ENCODE measurements at regions not wholly inside any gene's neighbourhood (a gene's known extent, or its start where the extent isn't known, plus 50 kb on each side); places are given as distances from the start of the nearest gene placed in this dataset.

DNA sequence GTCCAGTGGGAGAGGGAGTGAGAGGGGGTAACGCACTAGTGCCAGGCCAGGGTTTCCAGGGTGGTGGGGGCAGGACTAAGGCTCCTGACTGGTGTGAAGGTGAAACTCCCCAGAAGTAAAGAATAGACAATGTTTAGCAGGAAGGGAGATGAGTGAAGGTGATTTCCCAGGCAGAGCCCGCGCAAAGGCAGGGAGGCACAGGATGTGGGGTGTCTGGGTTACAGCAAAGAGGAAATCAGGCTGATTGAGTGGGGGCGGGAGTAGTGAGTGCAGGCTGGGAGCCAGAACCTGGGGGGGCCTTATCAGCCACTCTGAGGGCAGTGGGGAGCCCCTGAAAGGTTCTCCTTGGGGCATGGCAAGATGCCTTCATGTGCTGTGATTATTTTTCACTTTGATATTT is 167.5 kb downstream of the UTP18 start:
- Histone ChIP-seq H3K27me3 (ENCODE audit: control insufficient read depth in 2 of 2, insufficient read depth in 2 of 2, low read length in 2 of 2) (no peaks in the 10 kb centered on the region), H3K9ac (ENCODE audit: insufficient read depth in 1 of 2, low read depth in 2 of 2, low read length in 2 of 2) (no peak overlapping the region), H3K27ac (ENCODE audit: extremely low read depth, low read depth, low read length) (no peak overlapping the region), H3K4me2 (ENCODE audit: insufficient read depth, low read length) (no peak overlapping the region), H3K9me1 (ENCODE audit: control insufficient read depth, insufficient read depth, low read length) (no peaks in the 10 kb centered on the region), H3K36me3 (ENCODE audit: control insufficient read depth, insufficient read depth, low read length) (no peaks in the 10 kb centered on the region), H3K9me3 (replicated peaks; ENCODE audit: control insufficient read depth, insufficient read depth, low read depth, low read length) (no peaks in the 10 kb centered on the region), H3K4me1 (replicated peaks in 1 of 2; ENCODE audit: control insufficient read depth in 2 of 2, insufficient read depth in 2 of 2, low read length in 2 of 2) (no peaks in the 10 kb centered on the region; a peak in 1 of 5 replicates), H2AFZ (ENCODE audit: low read depth, low read length) (no peak overlapping the region), H4K20me1 (replicated peaks; ENCODE audit: control insufficient read depth, insufficient read depth, low read length) (no peaks in the 10 kb centered on the region), H3K79me2 (ENCODE audit: control insufficient read depth, insufficient read depth, low read length) (no peaks in the 10 kb centered on the region), H3K4me3 (no peak overlapping the region)
- BruUV-seq (replicated peaks), result no TSS peak
- CTCF ChIA-PET (ENCODE audit: low intra/inter-chr PET ratio), result no interaction called here
- FAIRE-seq, result no peak
- no peak for DNase-seq (ENCODE audit: extremely low read depth in 1 of 4, low spot score in 3 of 4)
- ATAC-seq, result no peak
- POLR2A ChIA-PET, result no interaction called here
- in situ Hi-C loops (cut with MboI), result no loop called here
- intact Hi-C loops (cut with micrococcal nuclease), result no loop called here
- no peak for TF ChIP-seq JUND (IDR thresholded peaks at IDR 0.05; ENCODE audit: borderline replicate concordance, low read depth, low read length)
- no peak for TF ChIP-seq JUND (tag; IDR thresholded peaks at IDR 0.05; ENCODE audit: borderline replicate concordance, low read depth, low read length)
- TF ChIP-seq KAT7 (CRISPR knock-in tag; IDR thresholded peaks at IDR 0.05; ENCODE audit: borderline replicate concordance), result no peak
- no peak for TF ChIP-seq TRIM28 (IDR thresholded peaks at IDR 0.05)
- no peak for TF ChIP-seq PHB2 (IDR thresholded peaks at IDR 0.05; ENCODE audit: low read depth)
- no peak for TF ChIP-seq CBFA2T2 (conservative IDR thresholded peaks at IDR 0.05)
- no peak for TF ChIP-seq ARHGAP35 (IDR thresholded peaks at IDR 0.05; ENCODE audit: partially characterized antibody)
- no peak for TF ChIP-seq KLF10 (CRISPR knock-in tag; IDR thresholded peaks at IDR 0.05)
- no peak for TF ChIP-seq ZNF76 (CRISPR knock-in tag; IDR thresholded peaks at IDR 0.05; ENCODE audit: borderline replicate concordance)
- WGBS (ENCODE audit: insufficient coverage, low coverage, missing lambda C conversion rate), result 3% methylated on average over 4 of the region's 4 CpGs
